ENCODE measurements at regions not wholly inside any gene's neighbourhood (a gene's known extent, or its start where the extent isn't known, plus 50 kb on each side); places are given as distances from the start of the nearest gene placed in this dataset.

- Histone ChIP-seq H2AFZ (ENCODE audit: low read depth, low read length, severe bottlenecking) (no peak overlapping the region), H3F3A (ENCODE audit: insufficient read depth) (no peaks in the 10 kb centered on the region), H3K27ac (ENCODE audit: low read depth, low read length) (no peak overlapping the region)
These were observed 762.5 kb upstream of the GRIA3 start for GRCh38 chrX:122421434-122422121.

GRCh38 chrX:122422547-122422946, 761.5 kb upstream of the GRIA3 start:
- Histone ChIP-seq H2AFZ (ENCODE audit: low read depth, low read length, severe bottlenecking) (no peak overlapping the region), H3K27me3 (ENCODE audit: low read length) (no peaks in the 10 kb centered on the region), H3K79me2 (ENCODE audit: insufficient read depth, low read length) (no peaks in the 10 kb centered on the region), H3K36me3 (ENCODE audit: low read length) (no peaks in the 10 kb centered on the region), H4K20me1 (ENCODE audit: low read depth, low read length) (no peaks in the 10 kb centered on the region), H3F3A (ENCODE audit: insufficient read depth) (no peaks in the 10 kb centered on the region), H3K9ac (ENCODE audit: low read length) (no peak overlapping the region), H3K9me3 (ENCODE audit: insufficient read depth, low read length) (no peaks in the 10 kb centered on the region), H3K4me2 (ENCODE audit: low read depth, low read length, poor library complexity, severe bottlenecking) (no peak overlapping the region), H3K4me3 (ENCODE audit: insufficient read depth, low read length, poor library complexity, severe bottlenecking) (no peak overlapping the region), H3K27ac (ENCODE audit: low read depth, low read length) (no peak overlapping the region), H3K9me2 (replicated peaks; ENCODE audit: insufficient read depth, low read length) (no peaks in the 10 kb centered on the region)
- TF ChIP-seq CTCF (IDR thresholded peaks at IDR 0.05; ENCODE audit: insufficient read depth, low read length, poor library complexity, severe bottlenecking) (no peak), EZH2phosphoT487 (conservative IDR thresholded peaks at IDR 0.05; ENCODE audit: low read length) (no peak)

More at GRCh38 chrX:122421434-122422121, 762.5 kb upstream of the GRIA3 start:
- Histone ChIP-seq H3K79me2 (ENCODE audit: insufficient read depth, low read length) (no peaks in the 10 kb centered on the region), H3K4me3 (ENCODE audit: insufficient read depth, low read length, poor library complexity, severe bottlenecking) (no peak overlapping the region), H3K9me3 (ENCODE audit: insufficient read depth, low read length) (no peaks in the 10 kb centered on the region), H3K36me3 (ENCODE audit: low read length) (no peaks in the 10 kb centered on the region), H3K4me2 (ENCODE audit: low read depth, low read length, poor library complexity, severe bottlenecking) (no peak overlapping the region), H3K9me2 (replicated peaks; ENCODE audit: insufficient read depth, low read length) (no peaks in the 10 kb centered on the region), H4K20me1 (ENCODE audit: low read depth, low read length) (no peaks in the 10 kb centered on the region), H3K9ac (ENCODE audit: low read length) (no peak overlapping the region), H3K27me3 (ENCODE audit: low read length) (no peaks in the 10 kb centered on the region)
- TF ChIP-seq CTCF (IDR thresholded peaks at IDR 0.05; ENCODE audit: insufficient read depth, low read length, poor library complexity, severe bottlenecking): no peak
- TF ChIP-seq EZH2phosphoT487 (conservative IDR thresholded peaks at IDR 0.05; ENCODE audit: low read length): no peak

GRCh38 chrX:122434942-122435341, 749.1 kb upstream of the GRIA3 start:
- H4K20me1 ChIP-seq (ENCODE audit: low read depth, low read length): no peaks in the 10 kb centered on the region
- no peaks in the 10 kb centered on the region for H3F3A ChIP-seq (ENCODE audit: insufficient read depth)
- no peak overlapping the region for H3K4me3 ChIP-seq (ENCODE audit: insufficient read depth, low read length, poor library complexity, severe bottlenecking)
- H2AFZ ChIP-seq (ENCODE audit: low read depth, low read length, severe bottlenecking): no peak overlapping the region
- TF ChIP-seq CTCF (IDR thresholded peaks at IDR 0.05; ENCODE audit: insufficient read depth, low read length, poor library complexity, severe bottlenecking): no peak
- no peak for TF ChIP-seq EZH2phosphoT487 (conservative IDR thresholded peaks at IDR 0.05; ENCODE audit: low read length)
- H3K79me2 ChIP-seq (ENCODE audit: insufficient read depth, low read length): no peaks in the 10 kb centered on the region
- H3K9ac ChIP-seq (ENCODE audit: low read length): no peak overlapping the region
- no peaks in the 10 kb centered on the region for H3K9me3 ChIP-seq (ENCODE audit: insufficient read depth, low read length)
- no peaks in the 10 kb centered on the region for H3K9me2 ChIP-seq (replicated peaks; ENCODE audit: insufficient read depth, low read length)
- no peaks in the 10 kb centered on the region for H3K27me3 ChIP-seq (ENCODE audit: low read length)
- H3K27ac ChIP-seq (ENCODE audit: low read depth, low read length): no peak overlapping the region
- no peak overlapping the region for H3K4me2 ChIP-seq (ENCODE audit: low read depth, low read length, poor library complexity, severe bottlenecking)
- H3K36me3 ChIP-seq (ENCODE audit: low read length): no peaks in the 10 kb centered on the region
